HL-60 (cell line): ENCODE measurements at regions not wholly inside any gene's neighbourhood (a gene's known extent, or its start where the extent isn't known, plus 50 kb on each side); places are given as distances from the start of the nearest gene placed in this dataset.

Source experiments
- CTCF ChIP-seq: IDR thresholded peaks from one replicate; pipeline ENCODE4 v1.5.1; 2011; ENCODE audit warnings: low read length, control low read depth, inconsistent platforms; ENCODE audit not compliant: insufficient read depth
- GABPA ChIP-seq: IDR thresholded peaks from 2 replicates; pipeline ENCODE4 v1.6.1; 2012; ENCODE audit warnings: low read depth
- POLR2AphosphoS5 ChIP-seq: IDR thresholded peaks from 2 replicates; pipeline ENCODE4 v1.6.1; 2012; ENCODE audit warnings: low read depth
- REST ChIP-seq: IDR thresholded peaks from 2 replicates; pipeline ENCODE4 v1.6.1; 2012; ENCODE audit warnings: low read depth; ENCODE audit not compliant: insufficient replicate concordance
- SPI1 ChIP-seq: IDR thresholded peaks from 2 replicates; pipeline ENCODE4 v1.6.1; 2012; ENCODE audit warnings: low read depth, mild to moderate bottlenecking, borderline replicate concordance

- TF ChIP-seq REST = no peak
- TF ChIP-seq SPI1 = no peak
- TF ChIP-seq CTCF = no peak
- no peak for TF ChIP-seq POLR2AphosphoS5
- TF ChIP-seq GABPA = no peak
Measured at GRCh38 chrX:36753602-36754001, 254.6 kb upstream of the FAM47C start.
